ENCODE measurements at regions not wholly inside any gene's neighbourhood (a gene's known extent, or its start where the extent isn't known, plus 50 kb on each side); places are given as distances from the start of the nearest gene placed in this dataset.

DNA sequence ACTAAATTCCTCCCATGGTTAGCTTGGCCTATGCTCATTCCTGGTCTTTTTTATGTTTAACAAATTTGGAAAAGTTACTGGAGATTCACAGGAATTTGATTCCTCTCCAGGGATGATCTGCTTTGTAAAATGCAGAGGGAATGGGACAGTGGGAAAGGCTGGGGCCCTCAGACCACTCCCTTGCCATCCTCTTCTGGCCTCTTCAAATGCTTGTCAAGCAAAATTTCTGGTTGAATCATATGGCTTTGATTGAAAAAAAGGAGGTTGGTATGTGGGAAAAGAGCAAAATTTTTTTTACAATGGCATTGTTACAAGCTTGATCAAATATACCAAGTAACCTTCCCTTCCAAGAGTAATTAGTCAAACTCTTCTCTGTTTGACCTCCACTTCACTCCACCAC lies 225.1 kb downstream of the PIK3R1 start:
- Histone ChIP-seq H3K9me3 (ENCODE audit: severe bottlenecking) (no peaks in the 10 kb centered on the region), H3K36me3 (no peaks in the 10 kb centered on the region), H3K4me3 (ENCODE audit: low read depth, low read length) (no peak overlapping the region), H3K27ac (no peak overlapping the region), H3K27me3 (ENCODE audit: insufficient read depth, low read depth, severe bottlenecking) (no peaks in the 10 kb centered on the region)
- TF ChIP-seq, protein P1, sequence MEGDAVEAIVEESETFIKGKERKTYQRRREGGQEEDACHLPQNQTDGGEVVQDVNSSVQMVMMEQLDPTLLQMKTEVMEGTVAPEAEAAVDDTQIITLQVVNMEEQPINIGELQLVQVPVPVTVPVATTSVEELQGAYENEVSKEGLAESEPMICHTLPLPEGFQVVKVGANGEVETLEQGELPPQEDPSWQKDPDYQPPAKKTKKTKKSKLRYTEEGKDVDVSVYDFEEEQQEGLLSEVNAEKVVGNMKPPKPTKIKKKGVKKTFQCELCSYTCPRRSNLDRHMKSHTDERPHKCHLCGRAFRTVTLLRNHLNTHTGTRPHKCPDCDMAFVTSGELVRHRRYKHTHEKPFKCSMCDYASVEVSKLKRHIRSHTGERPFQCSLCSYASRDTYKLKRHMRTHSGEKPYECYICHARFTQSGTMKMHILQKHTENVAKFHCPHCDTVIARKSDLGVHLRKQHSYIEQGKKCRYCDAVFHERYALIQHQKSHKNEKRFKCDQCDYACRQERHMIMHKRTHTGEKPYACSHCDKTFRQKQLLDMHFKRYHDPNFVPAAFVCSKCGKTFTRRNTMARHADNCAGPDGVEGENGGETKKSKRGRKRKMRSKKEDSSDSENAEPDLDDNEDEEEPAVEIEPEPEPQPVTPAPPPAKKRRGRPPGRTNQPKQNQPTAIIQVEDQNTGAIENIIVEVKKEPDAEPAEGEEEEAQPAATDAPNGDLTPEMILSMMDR (IDR thresholded peaks at IDR 0.05; ENCODE audit: low read depth, low read length) = no peak
- DNase-seq = no peak

DNA sequence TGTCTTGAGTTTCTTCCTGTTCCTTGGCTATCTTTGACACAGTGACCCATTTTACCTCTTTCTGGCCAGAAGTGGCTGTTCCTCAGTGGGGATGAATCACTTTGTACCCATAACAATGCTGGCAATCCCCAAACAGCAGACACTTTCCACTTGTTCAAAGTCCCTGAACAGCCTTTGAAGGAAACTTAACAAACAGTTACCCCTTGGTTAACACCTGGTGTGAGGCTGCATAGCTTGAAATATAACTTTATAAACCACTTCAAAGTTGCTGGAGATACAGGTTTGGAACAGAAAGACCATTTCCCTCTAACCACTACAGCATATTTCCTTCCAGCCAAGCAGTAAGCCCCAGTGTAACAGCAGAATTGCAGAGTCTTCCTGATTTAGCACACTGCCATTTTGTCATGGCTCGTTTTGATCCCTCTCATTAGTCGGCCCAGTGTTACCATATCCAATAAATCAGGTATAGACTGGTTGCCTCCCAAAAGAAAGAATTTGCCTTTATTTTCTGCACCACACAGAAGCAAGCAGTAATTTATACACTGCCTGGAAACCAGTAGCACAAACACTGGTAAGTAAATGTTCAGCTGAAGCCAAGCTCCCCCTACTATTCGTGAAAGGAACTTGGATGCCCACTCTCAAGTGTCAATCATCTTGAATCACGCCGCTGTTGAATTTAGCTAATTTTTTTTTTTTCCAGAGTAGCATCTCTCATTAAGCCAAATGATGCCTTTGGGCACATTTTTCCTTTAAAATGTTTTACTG lies 225.9 kb downstream of the PIK3R1 start:
- no peak overlapping the region for H3K4me3 ChIP-seq (ENCODE audit: low read depth, low read length)
- H3K9me3 ChIP-seq (ENCODE audit: severe bottlenecking) = no peaks in the 10 kb centered on the region
- no peaks in the 10 kb centered on the region for H3K27me3 ChIP-seq (ENCODE audit: insufficient read depth, low read depth, severe bottlenecking)
- H3K36me3 ChIP-seq = no peaks in the 10 kb centered on the region
- DNase-seq = no peak
- no peak overlapping the region for H3K27ac ChIP-seq
- TF ChIP-seq, protein P1 (IDR thresholded peaks at IDR 0.05; ENCODE audit: low read depth, low read length) = no peak

DNA sequence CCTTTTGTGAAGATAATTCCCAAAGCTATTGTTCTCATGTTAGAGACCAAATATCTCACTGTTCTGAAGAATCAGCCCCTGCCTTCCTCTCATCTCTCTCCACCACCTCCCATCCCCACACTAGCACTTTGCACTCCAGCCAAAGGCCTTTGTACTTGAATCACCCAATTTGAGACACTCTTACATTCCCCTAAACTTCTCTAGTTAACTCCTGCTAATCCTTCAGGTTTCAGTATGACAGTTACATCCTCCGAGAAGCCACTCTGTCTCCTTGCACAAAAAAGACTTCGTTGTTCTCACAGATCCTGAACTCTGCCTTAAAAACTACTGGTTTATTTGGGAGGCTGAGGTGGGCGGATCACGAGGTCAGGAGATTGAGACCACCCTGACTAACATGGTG lies 227.5 kb downstream of the PIK3R1 start:
- Histone ChIP-seq H3K9me3 (ENCODE audit: severe bottlenecking) (no peaks in the 10 kb centered on the region), H3K27me3 (ENCODE audit: insufficient read depth, low read depth, severe bottlenecking) (no peaks in the 10 kb centered on the region), H3K4me3 (ENCODE audit: low read depth, low read length) (no peak overlapping the region), H3K27ac (no peak overlapping the region), H3K36me3 (no peaks in the 10 kb centered on the region)
- no peak for DNase-seq
- TF ChIP-seq, protein P1 (IDR thresholded peaks at IDR 0.05; ENCODE audit: low read depth, low read length) = no peak

DNA sequence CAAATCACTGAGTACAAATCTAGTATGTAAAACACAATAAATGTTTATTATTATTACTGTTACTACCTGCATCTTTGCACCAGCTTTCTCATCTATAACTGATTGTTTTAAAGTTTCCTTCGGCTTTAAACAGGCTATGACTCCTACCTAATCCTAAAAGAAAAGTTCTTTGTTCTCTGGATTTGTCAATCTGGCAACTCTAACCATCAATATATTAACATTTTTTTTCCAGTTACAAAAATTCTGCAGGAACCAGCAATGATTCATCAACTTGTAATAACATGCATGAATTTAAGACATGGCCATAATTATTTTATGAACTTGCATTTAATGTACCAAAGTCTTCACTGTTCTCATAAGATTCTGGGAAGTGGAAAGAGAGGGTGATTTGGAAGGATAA lies 228.5 kb downstream of the PIK3R1 start:
- Histone ChIP-seq H3K27ac (no peak overlapping the region), H3K4me3 (ENCODE audit: low read depth, low read length) (no peak overlapping the region), H3K36me3 (no peaks in the 10 kb centered on the region), H3K9me3 (ENCODE audit: severe bottlenecking) (no peaks in the 10 kb centered on the region), H3K27me3 (ENCODE audit: insufficient read depth, low read depth, severe bottlenecking) (no peaks in the 10 kb centered on the region)
- TF ChIP-seq, protein P1 (IDR thresholded peaks at IDR 0.05; ENCODE audit: low read depth, low read length) = no peak
- no peak for DNase-seq

DNA sequence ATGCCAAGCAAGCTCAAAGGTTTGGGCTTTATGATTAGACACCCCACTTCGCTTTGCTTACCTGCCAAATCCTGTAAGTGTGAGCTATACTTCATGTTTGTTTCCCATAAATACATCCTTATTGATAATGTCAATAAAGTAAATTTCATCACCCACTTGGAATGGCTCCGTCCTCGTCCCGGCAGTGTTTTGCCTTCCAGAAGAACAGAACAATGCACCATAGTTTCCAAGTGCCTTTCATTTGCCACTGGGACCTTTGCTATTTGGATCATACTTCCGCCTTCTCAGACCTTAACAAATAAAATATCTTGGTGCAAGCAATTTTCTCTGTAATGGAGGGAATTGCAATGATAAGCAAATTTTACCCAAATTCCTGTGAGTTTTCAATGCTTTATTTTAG lies 229.3 kb downstream of the PIK3R1 start:
- Histone ChIP-seq H3K4me3 (ENCODE audit: low read depth, low read length) (no peak overlapping the region), H3K9me3 (ENCODE audit: severe bottlenecking) (no peaks in the 10 kb centered on the region), H3K36me3 (no peaks in the 10 kb centered on the region), H3K27me3 (ENCODE audit: insufficient read depth, low read depth, severe bottlenecking) (no peaks in the 10 kb centered on the region), H3K27ac (no peak overlapping the region)
- TF ChIP-seq, protein P1 (IDR thresholded peaks at IDR 0.05; ENCODE audit: low read depth, low read length) = no peak
- DNase-seq = no peak
